A549 (cell line): ENCODE measurements at regions not wholly inside any gene's neighbourhood (a gene's known extent, or its start where the extent isn't known, plus 50 kb on each side); places are given as distances from the start of the nearest gene placed in this dataset.

ENCODE experiments used
- ATAC-seq, 2 experiments: fragments of 200-7000 bp in 1 of 2; fragments of >200 bp in 1 of 2; cut with Nextera tagmentation in 1 of 2; cut with Tn5 transposase in 1 of 2; 3 replicates each; pipeline versions ENCODE4 v1.8.0 to v1.9.1; 2018 to 2020; ENCODE audit warnings: mild to moderate bottlenecking in 1 of 2, moderate library complexity in 1 of 2
- CTCF ChIA-PET: fragments of 300-600 bp; sonication (Branson Sonifier 250); formaldehyde crosslinking; extraction: SDS; loops from one replicate; lab custom pipeline; 2021; ENCODE audit warnings: antibody characterized with exemption, inconsistent platforms; lab: Yijun Ruan, JAX
- POLR2A ChIA-PET: fragments of 350-600 bp; formaldehyde crosslinking; extraction: SDS; loops from one replicate; lab custom pipeline; 2021; ENCODE audit warnings: antibody characterized with exemption, inconsistent platforms; lab: Yijun Ruan, JAX
- DNase-seq, 2 experiments: peaks; one replicate each; pipeline versions ENCODE4 v3.0.0 to v3.0.0-alpha.2; 2011 to 2016; ENCODE audit warnings: low read depth in 1 of 2, low spot score in 1 of 2
- FAIRE-seq: peaks from 2 replicates; lab custom pipeline; 2011; peaks lifted over from hg19 to GRCh38; lab: Jason Lieb, UNC
- H3K27ac ChIP-seq, 2 experiments: fragments of >200 bp; sonication (Bioruptor Twin); formaldehyde crosslinking; 3 replicates each; pipeline ENCODE4 v1.5.1; 2016 to 2017
- H3K4me1 ChIP-seq: fragments of >200 bp; sonication (Bioruptor Twin); formaldehyde crosslinking; 3 replicates; pipeline ENCODE4 v1.6.1; 2016
- H3K4me2 ChIP-seq: fragments of >200 bp; sonication (Bioruptor Twin); formaldehyde crosslinking; 3 replicates; pipeline ENCODE4 v1.6.1; 2016
- H3K4me3 ChIP-seq: fragments of >200 bp; sonication (Bioruptor Twin); formaldehyde crosslinking; 3 replicates; pipeline ENCODE4 v1.5.1; 2016
- H3K9me3 ChIP-seq: fragments of >200 bp; sonication (Bioruptor Twin); formaldehyde crosslinking; 3 replicates; pipeline ENCODE4 v1.6.1; 2016
- CHD4 ChIP-seq: fragments of 200-600 bp; sonication (generic); IDR thresholded peaks from 2 replicates; pipeline ENCODE4 v1.6.1; 2016; ENCODE audit warnings: antibody characterized with exemption, mild to moderate bottlenecking, borderline replicate concordance
- EHMT2 ChIP-seq: fragments of 200-600 bp; sonication (generic); IDR thresholded peaks from 2 replicates; pipeline ENCODE4 v1.6.1; 2016; ENCODE audit warnings: antibody characterized with exemption, low read depth, mild to moderate bottlenecking, moderate library complexity
- FOSB ChIP-seq: fragments of 250-450 bp; sonication (Bioruptor Pico); IDR thresholded peaks from 2 replicates; pipeline ENCODE4 v1.5.0; 2020; ENCODE audit warnings: mild to moderate bottlenecking, moderate library complexity
- FOSL2 ChIP-seq, 2 experiments: fragments of 450-650 bp in 1 of 2; fragments of >200 bp in 1 of 2; sonication (Bioruptor Twin) in 1 of 2; formaldehyde crosslinking; IDR thresholded peaks; 2 replicates each; pipeline versions ENCODE4 v1.5.0 to v1.6.1; 2016 to 2020; ENCODE audit warnings: mild to moderate bottlenecking in 1 of 2, moderate library complexity in 1 of 2
- FOXS1 ChIP-seq: fragments of 250-450 bp; sonication (Bioruptor Pico); IDR thresholded peaks from 2 replicates; pipeline ENCODE4 v1.5.0; 2020; ENCODE audit warnings: mild to moderate bottlenecking, moderate library complexity
- HEYL ChIP-seq: fragments of 250-450 bp; sonication (Bioruptor Pico); IDR thresholded peaks from 2 replicates; pipeline ENCODE4 v1.8.0; 2021; ENCODE audit warnings: mild to moderate bottlenecking, moderate library complexity
- HOXB5 ChIP-seq: fragments of 250-450 bp; sonication (Bioruptor Pico); IDR thresholded peaks from 2 replicates; pipeline ENCODE4 v1.5.0; 2020; ENCODE audit warnings: mild to moderate bottlenecking, moderate library complexity
- JUNB ChIP-seq: fragments of >200 bp; sonication (Bioruptor Twin); formaldehyde crosslinking; IDR thresholded peaks from 2 replicates; pipeline ENCODE4 v1.6.1; 2016
- NFE2L2 ChIP-seq: fragments of 150-350 bp; conservative IDR thresholded peaks from 2 replicates; pipeline ENCODE4 v1.6.1; 2014; ENCODE audit warnings: low read length
- NPAS2 ChIP-seq: fragments of 250-450 bp; sonication (Bioruptor Pico); IDR thresholded peaks from 2 replicates; pipeline ENCODE4 v1.8.0; 2022; ENCODE audit warnings: mild to moderate bottlenecking, moderate library complexity, borderline replicate concordance
- NR3C1 ChIP-seq: fragments of >200 bp; sonication (Bioruptor Twin); formaldehyde crosslinking; IDR thresholded peaks from 3 replicates; pipeline ENCODE4 v1.6.1; 2017
- RCOR1 ChIP-seq: fragments of 150-350 bp; IDR thresholded peaks from 2 replicates; pipeline ENCODE4 v1.6.1; 2014; ENCODE audit warnings: antibody characterized with exemption, low read length, low read depth
- SMC3 ChIP-seq: fragments of >200 bp; sonication (Bioruptor Twin); formaldehyde crosslinking; IDR thresholded peaks from 3 replicates; pipeline ENCODE4 v1.6.1; 2018; ENCODE audit warnings: inconsistent platforms
- ZFP36 ChIP-seq: fragments of 450-650 bp; IDR thresholded peaks from 2 replicates; pipeline ENCODE4 v1.6.1; 2014; ENCODE audit warnings: borderline replicate concordance; ENCODE audit not compliant: partially characterized antibody
- ZNF302 ChIP-seq: fragments of 250-450 bp; sonication (Bioruptor Pico); IDR thresholded peaks from 2 replicates; pipeline ENCODE4 v1.9.0; 2021; ENCODE audit warnings: inconsistent platforms, mild to moderate bottlenecking, moderate library complexity
- ZSCAN20 ChIP-seq: fragments of 250-450 bp; sonication (Bioruptor Pico); IDR thresholded peaks from 2 replicates; pipeline ENCODE4 v1.8.0; 2022; ENCODE audit warnings: mild to moderate bottlenecking, moderate library complexity
- WGBS: methylation state at CpG from one replicate; pipeline ENCODE4 v1.1.6; 2017; ENCODE audit errors: missing lambda C conversion rate; 5-methylcytosine and 5-hydroxymethylcytosine counted together
- TF ChIP-seq, protein P1 (sequence below): fragments of >200 bp; sonication (Bioruptor Twin); formaldehyde crosslinking; IDR thresholded peaks from 3 replicates; pipeline ENCODE4 v1.5.1; 2016
- TF ChIP-seq, protein P2 (sequence below): fragments of >200 bp; sonication (Bioruptor Twin); formaldehyde crosslinking; IDR thresholded peaks from 3 replicates; pipeline ENCODE4 v1.6.1; 2016
- TF ChIP-seq, protein P3 (sequence below): fragments of 250-450 bp; sonication (Bioruptor Pico); IDR thresholded peaks from 2 replicates; pipeline ENCODE4 v1.5.0; 2021; ENCODE audit warnings: mild to moderate bottlenecking, moderate library complexity, borderline replicate concordance
- TF ChIP-seq, protein P4 (sequence below): fragments of 150-350 bp; IDR thresholded peaks from 2 replicates; pipeline ENCODE4 v1.6.1; 2014; ENCODE audit warnings: low read depth, mild to moderate bottlenecking, low read length

DNA sequence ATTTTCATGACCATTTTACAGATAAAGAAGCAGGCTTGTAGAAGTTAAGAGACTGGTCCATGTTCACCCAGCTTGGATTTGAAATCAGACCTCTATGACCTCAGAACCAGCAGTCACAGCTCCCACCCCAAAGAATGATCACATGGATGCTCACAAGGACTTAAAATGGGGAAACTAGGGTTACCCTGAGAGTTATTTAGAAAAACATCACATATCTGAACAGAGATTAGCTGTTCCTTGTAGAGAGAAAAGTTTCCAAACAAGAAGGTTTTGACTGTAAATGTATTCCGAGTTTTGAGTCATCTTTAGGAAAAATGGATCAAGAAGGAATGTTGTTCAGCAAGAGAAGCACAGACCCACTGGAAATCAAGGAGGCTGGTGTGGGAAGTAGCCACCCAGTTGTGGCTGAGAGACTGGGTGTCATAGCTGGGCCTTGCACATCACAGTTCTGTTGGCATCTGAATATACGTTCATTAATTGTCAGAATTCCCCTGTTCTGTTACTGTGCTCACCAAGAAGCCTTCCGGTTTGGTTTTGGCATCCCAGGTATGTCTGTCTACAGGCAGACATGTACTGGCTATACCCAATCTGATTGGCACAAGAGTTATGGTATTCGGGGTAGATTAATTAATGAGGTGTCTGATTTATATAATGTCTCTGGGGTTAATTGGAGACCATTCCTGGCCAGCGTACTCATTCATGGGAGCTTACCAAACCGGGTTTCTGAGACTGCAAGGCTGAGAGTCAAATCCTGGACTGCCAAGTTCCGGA lies 371.8 kb upstream of the SLC14A2 start:
- POLR2A ChIA-PET: no interaction called here
- Histone ChIP-seq H3K4me2 (no peak overlapping the region), H3K27ac (no peak overlapping the region), H3K4me3 (no peak overlapping the region), H3K9me3 (no peaks in the 10 kb centered on the region), H3K4me1 (no peaks in the 10 kb centered on the region)
- ATAC-seq (no peak), FAIRE-seq (no peak), DNase-seq (no peak)
- CTCF ChIA-PET: interaction anchor here (0.7 kb wide), 1 partner anchor 16 kb away, joined by 3 read pairs; no protein-coding TSS in a partner anchor
- 29% methylated on average over 7 of the region's 7 CpGs for WGBS
- no peak for TF ChIP-seq ZSCAN20 (CRISPR knock-in tag)
- TF ChIP-seq HEYL (CRISPR knock-in tag): no peak
- no peak for TF ChIP-seq NR3C1

DNA sequence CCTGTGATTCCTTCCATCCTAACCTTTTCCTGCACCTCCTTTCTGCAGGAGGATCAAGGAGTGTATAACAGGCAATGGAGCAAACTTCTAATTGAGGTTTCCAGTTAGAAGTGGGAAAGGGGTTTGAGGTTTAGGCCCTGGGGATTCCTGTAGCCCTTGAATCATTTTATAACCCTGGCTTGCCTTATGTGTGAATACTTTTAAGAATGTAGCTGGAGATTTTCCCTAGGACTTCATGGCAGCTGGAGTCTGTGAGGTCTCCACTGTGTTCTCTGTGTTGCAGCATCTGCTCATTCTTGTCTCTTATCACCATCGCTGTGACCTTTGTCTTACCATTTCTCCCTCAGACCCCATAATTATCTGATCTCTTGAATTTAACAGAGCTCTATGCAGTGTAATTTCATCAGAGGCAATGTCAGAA lies 370.2 kb upstream of the SLC14A2 start:
- Histone ChIP-seq H3K9me3 (no peaks in the 10 kb centered on the region), H3K4me1 (no peaks in the 10 kb centered on the region), H3K4me3 (no peak overlapping the region), H3K4me2 (no peak overlapping the region), H3K27ac (no peak overlapping the region)
- TF ChIP-seq, protein P1, sequence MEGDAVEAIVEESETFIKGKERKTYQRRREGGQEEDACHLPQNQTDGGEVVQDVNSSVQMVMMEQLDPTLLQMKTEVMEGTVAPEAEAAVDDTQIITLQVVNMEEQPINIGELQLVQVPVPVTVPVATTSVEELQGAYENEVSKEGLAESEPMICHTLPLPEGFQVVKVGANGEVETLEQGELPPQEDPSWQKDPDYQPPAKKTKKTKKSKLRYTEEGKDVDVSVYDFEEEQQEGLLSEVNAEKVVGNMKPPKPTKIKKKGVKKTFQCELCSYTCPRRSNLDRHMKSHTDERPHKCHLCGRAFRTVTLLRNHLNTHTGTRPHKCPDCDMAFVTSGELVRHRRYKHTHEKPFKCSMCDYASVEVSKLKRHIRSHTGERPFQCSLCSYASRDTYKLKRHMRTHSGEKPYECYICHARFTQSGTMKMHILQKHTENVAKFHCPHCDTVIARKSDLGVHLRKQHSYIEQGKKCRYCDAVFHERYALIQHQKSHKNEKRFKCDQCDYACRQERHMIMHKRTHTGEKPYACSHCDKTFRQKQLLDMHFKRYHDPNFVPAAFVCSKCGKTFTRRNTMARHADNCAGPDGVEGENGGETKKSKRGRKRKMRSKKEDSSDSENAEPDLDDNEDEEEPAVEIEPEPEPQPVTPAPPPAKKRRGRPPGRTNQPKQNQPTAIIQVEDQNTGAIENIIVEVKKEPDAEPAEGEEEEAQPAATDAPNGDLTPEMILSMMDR: no peak
- TF ChIP-seq CHD4: no peak
- TF ChIP-seq FOSL2 (IDR thresholded peaks at IDR 0.05): no peak
- TF ChIP-seq FOSL2 (CRISPR knock-in tag; IDR thresholded peaks at IDR 0.05): no peak
- no peak for TF ChIP-seq RCOR1
- TF ChIP-seq SMC3: no peak
- TF ChIP-seq ZNF302: no peak
- TF ChIP-seq EHMT2: no peak
- no peak for TF ChIP-seq NPAS2 (CRISPR knock-in tag)
- no peak for TF ChIP-seq FOSB (CRISPR knock-in tag)
- no peak for TF ChIP-seq HEYL (CRISPR knock-in tag)
- TF ChIP-seq, protein P2, sequence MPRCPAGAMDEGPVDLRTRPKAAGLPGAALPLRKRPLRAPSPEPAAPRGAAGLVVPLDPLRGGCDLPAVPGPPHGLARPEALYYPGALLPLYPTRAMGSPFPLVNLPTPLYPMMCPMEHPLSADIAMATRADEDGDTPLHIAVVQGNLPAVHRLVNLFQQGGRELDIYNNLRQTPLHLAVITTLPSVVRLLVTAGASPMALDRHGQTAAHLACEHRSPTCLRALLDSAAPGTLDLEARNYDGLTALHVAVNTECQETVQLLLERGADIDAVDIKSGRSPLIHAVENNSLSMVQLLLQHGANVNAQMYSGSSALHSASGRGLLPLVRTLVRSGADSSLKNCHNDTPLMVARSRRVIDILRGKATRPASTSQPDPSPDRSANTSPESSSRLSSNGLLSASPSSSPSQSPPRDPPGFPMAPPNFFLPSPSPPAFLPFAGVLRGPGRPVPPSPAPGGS: no peak
- TF ChIP-seq FOXS1 (CRISPR knock-in tag): no peak
- no peak for TF ChIP-seq HOXB5 (CRISPR knock-in tag)
- TF ChIP-seq JUNB: no peak
- TF ChIP-seq ZFP36: no peak
- no peak for TF ChIP-seq NR3C1
- TF ChIP-seq, protein P3, sequence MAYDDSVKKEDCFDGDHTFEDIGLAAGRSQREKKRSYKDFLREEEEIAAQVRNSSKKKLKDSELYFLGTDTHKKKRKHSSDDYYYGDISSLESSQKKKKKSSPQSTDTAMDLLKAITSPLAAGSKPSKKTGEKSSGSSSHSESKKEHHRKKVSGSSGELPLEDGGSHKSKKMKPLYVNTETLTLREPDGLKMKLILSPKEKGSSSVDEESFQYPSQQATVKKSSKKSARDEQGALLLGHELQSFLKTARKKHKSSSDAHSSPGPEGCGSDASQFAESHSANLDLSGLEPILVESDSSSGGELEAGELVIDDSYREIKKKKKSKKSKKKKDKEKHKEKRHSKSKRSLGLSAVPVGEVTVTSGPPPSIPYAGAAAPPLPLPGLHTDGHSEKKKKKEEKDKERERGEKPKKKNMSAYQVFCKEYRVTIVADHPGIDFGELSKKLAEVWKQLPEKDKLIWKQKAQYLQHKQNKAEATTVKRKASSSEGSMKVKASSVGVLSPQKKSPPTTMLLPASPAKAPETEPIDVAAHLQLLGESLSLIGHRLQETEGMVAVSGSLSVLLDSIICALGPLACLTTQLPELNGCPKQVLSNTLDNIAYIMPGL (CRISPR knock-in tag): no peak
- TF ChIP-seq, protein P4, sequence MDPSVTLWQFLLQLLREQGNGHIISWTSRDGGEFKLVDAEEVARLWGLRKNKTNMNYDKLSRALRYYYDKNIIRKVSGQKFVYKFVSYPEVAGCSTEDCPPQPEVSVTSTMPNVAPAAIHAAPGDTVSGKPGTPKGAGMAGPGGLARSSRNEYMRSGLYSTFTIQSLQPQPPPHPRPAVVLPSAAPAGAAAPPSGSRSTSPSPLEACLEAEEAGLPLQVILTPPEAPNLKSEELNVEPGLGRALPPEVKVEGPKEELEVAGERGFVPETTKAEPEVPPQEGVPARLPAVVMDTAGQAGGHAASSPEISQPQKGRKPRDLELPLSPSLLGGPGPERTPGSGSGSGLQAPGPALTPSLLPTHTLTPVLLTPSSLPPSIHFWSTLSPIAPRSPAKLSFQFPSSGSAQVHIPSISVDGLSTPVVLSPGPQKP: no peak
- no peak for TF ChIP-seq NFE2L2
- ATAC-seq (no peak), DNase-seq (no peak), FAIRE-seq (no peak)
- POLR2A ChIA-PET: no interaction called here
- CTCF ChIA-PET: no interaction called here
- 95% methylated on average over 1 of the region's 1 CpG for WGBS
